Left lobe of liver (tissue), 2 donors: ENCODE measurements at regions not wholly inside any gene's neighbourhood (a gene's known extent, or its start where the extent isn't known, plus 50 kb on each side); places are given as distances from the start of the nearest gene placed in this dataset.
A peak's percentile ranks its signal among the peaks of the same experiment; 100 is the strongest.
"Not testable (repeated sequence)": the region's sequence is repeated elsewhere in the genome, so short reads cannot be mapped to it uniquely, and the experiment has no call there.

Experiments used
- ATAC-seq: fragments of 200-7000 bp; cut with Tn5 transposase; one replicate; pipeline ENCODE4 v1.9.1; 2020; ENCODE audit warnings: mild to moderate bottlenecking, moderate library complexity
- DNase-seq: peaks from one replicate; pipeline ENCODE4 v3.0.0-alpha.2; 2020; ENCODE audit warnings: low spot score
- donor health status: DM: no; HTN: no; CAD: no; lungs with moderate emphysema.
- donor health status: DM: no; HTN: yes; CAD: no.

DNA sequence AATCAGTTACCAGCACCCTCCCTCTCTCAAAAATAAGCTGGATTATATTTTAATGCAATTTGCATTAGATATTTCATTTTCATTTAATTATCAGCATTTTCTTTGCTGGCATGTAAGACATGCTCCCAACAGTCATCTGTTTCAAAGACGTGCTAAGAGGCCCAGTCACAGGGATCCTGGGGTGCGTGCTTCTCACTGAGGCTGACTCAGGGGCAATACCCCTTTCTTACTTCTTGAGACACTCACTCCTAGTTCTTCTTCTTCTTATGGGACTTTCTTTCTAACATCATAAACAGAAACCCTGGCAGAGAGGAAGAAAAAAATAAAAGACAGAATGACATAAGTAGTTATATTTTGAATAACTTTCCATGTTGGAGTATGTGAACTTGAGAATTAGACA lies 372.1 kb upstream of the MEX3C start:
- DNase-seq: no peak
- no peak for ATAC-seq

- not testable (repeated sequence) for DNase-seq, ATAC-seq
Observed at GRCh38 chr18:51570071-51570470, 372.6 kb upstream of the MEX3C start.

GRCh38 chr18:51573886-51574285 lies 376.4 kb upstream of the MEX3C start:
- DNase-seq, ATAC-seq: not testable (repeated sequence)

GRCh38 chr18:51575171-51575570 lies 377.7 kb upstream of the MEX3C start:
- no peak for DNase-seq
- no peak for ATAC-seq

DNA sequence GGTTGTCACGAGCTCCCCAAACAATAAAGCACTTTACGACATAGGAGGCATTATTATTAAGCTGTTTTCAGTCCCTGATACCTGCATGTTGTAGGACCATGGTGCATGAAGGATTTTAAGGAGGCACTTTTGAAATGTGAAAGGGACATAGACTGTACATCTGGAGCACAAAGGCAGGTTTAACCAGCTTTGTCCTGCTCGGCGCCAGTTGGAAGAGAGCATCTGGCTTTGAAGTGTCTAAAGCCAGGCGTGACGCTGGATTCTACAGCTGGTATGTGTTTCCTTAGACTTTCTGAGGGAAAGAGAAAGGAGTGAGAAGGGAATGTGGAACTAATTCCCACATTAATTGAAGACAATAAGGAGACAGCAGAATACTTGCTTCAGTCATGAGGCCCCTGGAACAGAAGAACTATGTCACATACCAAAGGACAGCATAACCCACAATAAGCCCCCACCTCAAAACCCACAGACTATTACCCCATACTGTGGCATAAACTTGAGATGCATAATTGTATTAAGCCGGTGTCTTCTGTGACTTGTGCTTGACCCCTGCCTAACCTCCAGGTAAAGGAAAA lies 381.0 kb upstream of the MEX3C start:
- ATAC-seq (no peak), DNase-seq (no peak)

GRCh38 chr18:51580580-51580979 lies 383.1 kb upstream of the MEX3C start:
- DNase-seq: no peak
- ATAC-seq: no peak

DNA sequence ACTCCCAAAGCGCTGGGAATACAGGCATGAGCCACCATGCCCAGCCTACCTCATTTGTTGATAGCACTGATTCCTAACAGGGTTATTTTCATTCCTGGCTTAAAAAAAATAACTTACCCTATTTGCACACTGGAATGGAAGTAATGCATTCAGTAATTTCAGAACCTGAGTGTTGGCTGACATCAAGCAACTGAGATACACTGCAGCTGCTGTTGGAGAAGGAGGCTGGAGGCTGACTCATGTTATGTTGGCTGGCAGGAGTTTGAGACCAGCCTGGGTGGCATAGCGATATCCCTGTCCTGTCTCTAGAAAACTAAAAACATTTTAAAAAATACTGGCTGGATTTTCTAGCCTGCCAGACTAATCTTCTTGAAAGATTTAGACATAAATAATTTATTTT lies 385.1 kb upstream of the MEX3C start:
- DNase-seq: no peak
- ATAC-seq: no peak

- DNase-seq (no peak), ATAC-seq (no peak)
Observed at GRCh38 chr18:51588616-51589015, 391.1 kb upstream of the MEX3C start.

- ATAC-seq (no peak), DNase-seq (no peak)
Observed at GRCh38 chr18:51593931-51594330, 396.4 kb upstream of the MEX3C start.

- ATAC-seq (no peak), DNase-seq (no peak)
Observed at GRCh38 chr18:51603111-51603510, 405.6 kb upstream of the MEX3C start.

GRCh38 chr18:51603551-51603950 lies 406.1 kb upstream of the MEX3C start:
- ATAC-seq (no peak), DNase-seq (no peak)

DNA sequence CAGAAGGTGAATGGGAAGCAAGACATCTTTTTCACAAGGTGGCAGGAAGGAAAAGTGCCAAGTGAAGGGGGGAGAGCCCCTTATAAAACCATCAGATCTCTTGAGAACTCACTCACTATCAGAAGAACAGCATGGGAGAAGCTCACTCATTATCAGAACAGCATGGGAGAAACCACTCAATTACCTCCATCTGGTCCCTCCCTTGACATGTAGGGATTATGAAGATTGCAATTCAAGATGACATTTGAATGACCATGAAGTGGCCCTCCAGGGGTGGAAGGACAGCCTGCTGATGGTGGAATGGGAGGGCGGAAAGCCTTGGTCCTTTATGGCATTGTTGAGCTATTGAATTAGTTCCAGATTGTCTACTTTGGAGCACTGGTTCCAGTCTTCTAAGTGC lies 413.0 kb upstream of the MEX3C start:
- ATAC-seq (no peak), DNase-seq (no peak)

GRCh38 chr18:51611326-51611725 lies 413.8 kb upstream of the MEX3C start:
- ATAC-seq (no peak), DNase-seq (no peak)

- DNase-seq (no peak), ATAC-seq (no peak)
Observed at GRCh38 chr18:51614033-51614432, 416.6 kb upstream of the MEX3C start.

- DNase-seq (no peak), ATAC-seq (no peak)
Observed at GRCh38 chr18:51614967-51615571, 417.6 kb upstream of the MEX3C start.

DNA sequence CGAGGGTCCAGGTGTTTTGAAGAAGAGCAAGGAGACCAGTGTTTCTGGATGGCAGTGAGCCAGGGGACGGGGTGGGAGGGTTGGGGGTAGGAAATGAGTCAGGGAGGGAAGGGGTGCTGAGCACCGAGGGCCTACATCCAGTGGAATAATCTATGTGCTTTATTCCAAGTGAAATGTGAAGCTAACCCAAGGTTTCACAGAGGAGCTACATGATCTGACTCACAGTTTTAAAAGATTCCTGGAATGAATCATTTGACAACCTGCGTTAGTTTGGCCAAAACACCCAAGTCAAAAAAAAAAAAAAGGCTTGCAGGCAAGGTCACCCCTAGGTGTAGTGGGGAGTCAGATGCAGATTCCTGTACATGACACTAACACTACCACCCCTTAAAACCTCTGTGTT lies 419.7 kb upstream of the MEX3C start:
- DNase-seq: no peak
- no peak for ATAC-seq

DNA sequence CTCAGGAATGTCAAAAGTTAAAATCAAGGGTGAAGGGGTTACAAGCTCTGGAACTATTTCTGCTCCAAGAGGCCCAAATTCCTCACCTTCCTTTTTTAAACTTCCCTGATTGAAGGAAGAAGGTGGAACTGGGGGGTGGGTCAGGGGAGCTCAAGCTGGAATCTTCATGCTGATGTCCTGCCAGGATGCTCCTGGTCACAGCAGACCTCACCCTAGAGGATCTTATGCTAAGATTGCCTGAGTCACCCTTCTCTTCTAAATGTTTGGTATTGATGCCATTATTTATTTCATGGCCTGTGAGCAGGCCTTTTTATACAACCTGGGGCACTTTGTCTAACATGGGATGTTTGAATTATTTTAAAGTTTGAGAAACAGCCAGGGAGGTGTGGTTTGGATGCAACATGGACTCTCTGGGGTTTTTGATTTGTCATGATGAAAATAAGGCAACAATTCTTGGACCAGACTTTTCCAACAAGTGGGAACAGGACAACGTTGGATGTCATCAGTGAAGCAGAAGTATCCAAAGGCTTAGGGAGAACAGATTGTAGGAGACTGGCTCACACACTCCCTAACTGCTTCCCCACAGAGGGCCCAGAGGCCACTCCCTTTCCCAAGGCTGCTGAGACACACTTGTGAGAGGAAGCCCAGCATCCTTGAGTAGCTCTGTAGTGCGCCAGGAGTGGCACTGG lies 420.2 kb upstream of the MEX3C start:
- ATAC-seq: no peak
- DNase-seq: no peak

DNA sequence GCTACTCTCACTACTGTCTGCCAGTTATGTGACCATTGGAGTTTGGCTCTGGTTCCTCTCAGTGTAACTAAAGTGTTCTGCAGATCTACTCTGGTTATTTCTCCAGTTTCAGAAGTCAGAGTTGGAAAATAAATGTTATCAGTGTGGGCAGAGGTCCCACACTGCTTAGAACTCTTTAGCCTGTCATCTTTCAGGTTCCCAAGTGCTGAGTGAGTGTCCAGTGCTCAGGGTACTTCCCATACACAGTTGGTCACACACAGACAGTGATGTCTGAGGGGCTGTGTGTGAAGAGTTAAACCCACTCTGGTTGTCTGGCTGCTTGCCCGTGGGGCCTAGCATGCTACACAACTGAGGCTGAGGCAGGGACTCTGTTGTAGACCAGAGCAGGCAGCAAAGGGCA lies 421.8 kb upstream of the MEX3C start:
- DNase-seq: no peak
- no peak for ATAC-seq

DNA sequence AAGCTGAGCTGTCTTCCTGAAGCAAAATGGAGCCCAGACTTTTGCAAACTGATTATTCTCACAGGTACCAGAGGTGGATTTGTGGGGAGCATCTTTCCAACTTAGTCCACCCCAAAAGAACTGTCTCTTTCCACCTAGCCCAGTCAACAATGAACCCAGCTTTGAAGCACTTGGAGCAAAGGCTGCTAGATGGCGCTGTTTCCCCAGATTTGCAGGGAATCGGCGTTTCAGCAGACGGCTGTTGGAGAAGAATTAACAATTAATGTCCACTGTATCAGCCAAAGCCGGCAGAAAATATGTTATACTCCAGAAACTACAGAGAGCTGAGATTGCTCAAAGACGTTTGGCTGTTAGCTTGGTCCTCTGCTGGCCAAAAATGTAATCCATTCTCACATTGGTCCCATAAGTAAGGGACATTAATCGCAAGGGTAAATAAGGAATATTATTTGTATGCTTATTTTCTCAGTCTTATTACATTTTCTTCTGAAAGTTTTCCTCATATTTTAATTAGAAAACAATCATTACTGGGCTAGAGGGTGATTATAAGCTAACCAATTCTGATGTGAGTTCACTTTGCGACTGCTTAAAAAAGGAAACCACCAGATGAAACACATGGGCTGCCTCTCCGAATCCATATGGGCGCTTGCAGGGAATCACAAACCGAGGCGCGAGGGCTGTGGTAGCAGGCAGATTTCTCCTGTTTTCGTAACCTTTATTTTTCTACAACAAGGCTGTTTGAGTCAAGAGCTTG lies 423.8 kb upstream of the MEX3C start:
- ATAC-seq (peak; percentile 71), DNase-seq (no peak)

DNA sequence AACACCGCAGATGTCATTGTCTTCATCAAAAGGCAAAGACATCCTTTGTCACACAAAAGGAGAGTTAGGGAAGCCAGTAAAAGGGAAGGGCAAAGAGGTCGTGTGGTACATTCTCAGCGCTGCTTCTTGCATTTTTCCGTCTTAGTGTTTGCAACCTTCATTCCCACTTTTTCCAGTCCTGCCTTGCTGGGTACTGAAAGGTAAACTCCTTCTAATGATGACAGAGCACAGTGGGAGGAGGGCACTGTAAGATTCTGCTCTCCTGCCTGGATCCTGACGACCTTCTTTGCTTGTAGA lies 424.3 kb upstream of the MEX3C start:
- ATAC-seq: no peak

DNA sequence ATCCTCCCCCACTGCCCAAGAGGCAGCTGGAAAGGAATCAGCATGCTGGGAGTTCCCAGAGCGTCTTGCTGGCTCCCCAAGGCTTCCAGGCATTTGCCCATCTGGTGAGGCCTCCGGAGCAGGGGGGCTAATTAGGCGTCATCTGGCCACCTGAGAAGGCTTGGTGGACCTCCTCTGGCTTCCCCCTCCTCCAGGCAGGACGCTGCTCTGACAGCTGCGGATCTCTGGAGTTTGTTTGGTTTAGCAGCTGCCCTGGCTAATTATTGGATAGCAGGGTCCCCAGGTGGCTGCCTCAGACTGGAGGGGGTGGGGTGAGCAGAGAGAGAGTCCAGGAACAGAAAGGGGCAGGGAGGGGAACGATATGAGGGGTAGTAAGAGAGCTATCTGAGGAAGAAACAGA lies 425.2 kb upstream of the MEX3C start:
- DNase-seq (no peak), ATAC-seq (no peak)

More for the DNA sequence above, 424.3 kb upstream of the MEX3C start:
- DNase-seq: no peak

- DNase-seq (no peak), ATAC-seq (no peak)
Observed at GRCh38 chr18:51623653-51624052, 426.2 kb upstream of the MEX3C start.
